SK-MEL-5 (cell line): ENCODE measurements at regions not wholly inside any gene's neighbourhood (a gene's known extent, or its start where the extent isn't known, plus 50 kb on each side); places are given as distances from the start of the nearest gene placed in this dataset.

Source experiments
- DNase-seq: peaks from one replicate; pipeline ENCODE4 v3.0.0-alpha.2; 2016; ENCODE audit warnings: low read depth, low spot score
- in situ Hi-C: cut with HindIII; loops from 2 replicates; pipeline ENCODE4 v1.10.0; 2016; ENCODE audit warnings: low sequenced_read_pairs, high pct_unique_total_duplicates, low pct_unique_long_range_greater_than_20kb

GRCh38 chr2:149738767-149739166 is 151.2 kb upstream of the MMADHC start:
- DNase-seq, result no peak
- in situ Hi-C loops, result no loop called here

- in situ Hi-C loops, result no loop called here
- no peak for DNase-seq
Measured at GRCh38 chr2:149737896-149738295, 150.3 kb upstream of the MMADHC start.

DNA sequence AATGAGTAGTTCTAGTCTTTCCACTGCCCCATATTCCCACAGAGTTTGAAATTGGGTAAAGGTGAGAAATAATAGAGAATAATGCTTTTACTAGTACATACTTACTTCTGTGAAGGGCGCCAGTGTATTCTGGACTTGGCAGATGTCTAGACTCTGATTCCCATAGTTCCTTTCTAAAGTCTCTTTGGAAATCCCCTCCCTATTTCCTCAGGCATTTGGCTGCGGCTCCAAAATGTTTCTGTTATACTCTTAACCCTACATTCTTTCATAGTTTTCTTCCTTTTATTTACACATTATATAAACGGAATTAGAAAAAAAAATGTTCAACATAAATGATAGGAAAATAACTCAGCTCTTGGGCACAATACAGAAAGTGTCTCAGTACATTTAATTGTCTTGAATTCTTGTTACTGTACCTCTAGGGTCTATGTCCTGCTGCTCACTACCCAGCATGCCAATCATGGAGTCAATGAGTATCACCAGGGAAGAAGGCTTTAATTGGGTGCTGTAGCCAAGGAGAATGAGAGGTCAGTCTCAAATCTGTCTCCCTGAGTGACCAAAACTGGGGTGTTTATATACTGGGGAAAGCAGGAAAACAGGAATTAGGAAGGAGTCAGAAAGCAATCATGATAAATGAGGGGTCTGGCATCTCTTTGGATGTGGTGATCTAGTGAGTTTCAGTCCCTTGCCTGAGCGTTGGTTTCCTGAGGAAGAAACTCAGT is 147.8 kb upstream of the MMADHC start:
- DNase-seq, result no peak

DNA sequence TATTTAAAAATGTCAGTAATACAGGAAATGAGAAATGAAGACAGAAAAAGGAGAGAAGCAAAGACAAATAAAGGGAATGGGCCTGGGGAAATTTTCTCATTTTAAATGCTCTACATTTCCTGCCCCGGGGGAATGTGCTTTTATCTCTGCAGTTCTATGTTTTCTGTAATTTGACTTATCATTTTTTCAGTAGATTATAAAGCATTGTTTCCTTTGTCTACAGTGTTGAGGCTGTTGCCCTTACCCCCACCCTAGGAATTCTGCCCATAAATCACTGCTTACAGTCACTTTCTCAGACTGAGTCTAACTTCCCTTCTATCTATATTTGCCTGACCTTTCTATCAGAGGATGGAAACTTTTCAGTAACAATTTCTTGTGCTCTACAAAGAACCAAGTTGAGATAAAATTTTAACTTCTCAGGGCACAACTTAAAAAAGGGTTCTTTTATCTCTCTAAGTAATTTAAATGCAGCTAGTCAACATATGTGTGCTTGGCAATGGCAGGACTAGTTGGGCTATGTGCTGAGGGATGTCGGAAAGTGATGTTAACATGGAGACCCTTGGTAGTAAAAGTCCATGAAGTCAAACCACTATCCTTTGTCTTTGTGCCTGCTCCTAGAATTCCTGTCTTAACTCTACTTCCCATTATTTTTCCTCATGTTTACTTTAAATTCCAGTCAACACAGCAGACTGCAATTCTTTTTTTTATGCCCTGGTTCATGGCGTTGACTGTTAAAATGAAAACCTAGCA is 146.5 kb upstream of the MMADHC start:
- in situ Hi-C loops, result no loop called here
- DNase-seq, result peak; percentile 10

More for the DNA sequence above, 147.8 kb upstream of the MMADHC start:
- in situ Hi-C loops, result no loop called here

- in situ Hi-C loops, result no loop called here
- DNase-seq, result no peak
Measured at GRCh38 chr2:149732730-149733290, 145.2 kb upstream of the MMADHC start.

GRCh38 chr2:149732001-149732685 is 144.6 kb upstream of the MMADHC start:
- peak; percentile 26 for DNase-seq
- in situ Hi-C loops, result no loop called here

DNA sequence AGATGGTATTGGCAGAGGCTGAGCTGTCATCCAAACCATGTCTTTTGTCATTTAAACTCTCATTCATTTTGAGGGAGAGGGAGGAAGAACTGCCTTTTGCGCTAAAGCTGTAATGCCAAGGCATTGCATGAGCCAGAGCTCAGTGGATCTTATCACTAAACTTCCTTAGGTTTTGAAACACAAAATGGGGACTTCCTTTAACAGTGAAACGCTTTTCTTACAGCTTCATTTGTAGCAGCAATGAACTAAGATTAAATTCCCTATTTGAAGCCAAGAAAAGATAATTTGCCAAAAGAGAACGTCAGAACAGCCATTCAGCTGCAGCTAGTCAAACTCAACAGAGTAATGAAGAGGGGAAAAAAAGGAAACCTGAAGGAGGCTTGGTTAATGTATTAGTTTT is 143.5 kb upstream of the MMADHC start:
- in situ Hi-C loops, result no loop called here

DNA sequence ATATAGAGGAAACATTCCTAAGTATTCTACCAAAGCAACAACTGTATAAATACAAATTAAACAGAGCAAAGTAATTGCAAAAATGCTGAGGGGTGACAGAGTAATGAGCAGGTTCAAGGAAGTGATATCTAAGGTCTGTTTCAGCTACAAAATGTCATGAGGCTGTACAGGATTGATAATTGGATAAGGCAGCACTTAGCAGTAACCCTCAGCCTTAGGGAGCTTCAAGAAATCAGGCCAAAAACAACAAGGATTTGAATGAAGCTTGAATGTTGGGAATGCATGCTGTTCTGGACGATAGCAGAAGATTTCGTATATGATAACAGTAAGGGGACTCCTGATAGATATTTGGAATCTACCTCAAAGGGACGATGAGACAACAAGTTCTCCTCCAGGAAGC is 142.0 kb upstream of the MMADHC start:
- DNase-seq, result no peak
- in situ Hi-C loops, result no loop called here

More for the DNA sequence above, 143.5 kb upstream of the MMADHC start:
- no peak for DNase-seq

DNA sequence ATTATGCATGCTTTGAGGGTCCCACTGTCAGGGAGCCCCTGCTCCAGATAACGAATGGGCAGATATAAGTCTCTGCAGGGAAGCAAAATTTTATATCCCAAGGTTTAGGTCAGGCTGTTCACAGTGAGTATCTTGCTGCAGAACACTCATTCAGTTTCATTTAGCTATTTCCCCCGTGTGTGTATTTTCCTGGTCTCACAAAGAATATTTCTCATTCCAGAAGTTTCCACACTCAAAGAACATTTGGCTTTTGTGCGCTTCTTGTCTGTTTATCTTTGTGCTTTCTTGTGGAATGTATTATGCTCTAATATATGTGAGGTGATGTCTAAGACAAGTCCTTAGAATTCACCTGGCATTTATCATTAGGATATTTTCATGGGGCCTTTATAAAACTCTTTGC is 140.4 kb upstream of the MMADHC start:
- in situ Hi-C loops, result no loop called here
- no peak for DNase-seq

- no peak for DNase-seq
- in situ Hi-C loops, result no loop called here
Measured at GRCh38 chr2:149725234-149725633, 137.7 kb upstream of the MMADHC start.

DNA sequence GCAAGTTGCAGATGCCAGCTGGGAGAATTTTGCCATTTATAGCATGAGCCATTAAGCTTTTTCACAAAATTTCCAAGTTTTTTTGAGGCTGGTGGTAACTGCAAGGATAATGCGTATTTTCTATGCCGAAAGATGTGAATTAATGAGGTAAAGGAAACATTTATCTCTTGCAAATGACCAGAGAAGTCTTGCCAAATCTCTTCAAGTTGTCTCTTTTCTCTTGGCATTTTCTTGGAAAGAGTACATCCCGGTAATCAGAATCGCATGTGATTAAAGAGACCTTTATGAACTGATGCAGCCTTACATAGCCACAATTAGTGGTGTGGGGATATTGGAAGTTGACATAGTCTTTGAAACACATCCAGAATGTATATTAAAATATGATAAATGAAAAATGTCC is 136.5 kb upstream of the MMADHC start:
- in situ Hi-C loops, result loop anchor here (25.0 kb wide), 1 partner anchor 112 kb away; no protein-coding TSS in a partner anchor
- DNase-seq, result no peak

GRCh38 chr2:149720615-149721014 is 133.0 kb upstream of the MMADHC start:
- no peak for DNase-seq
- in situ Hi-C loops, result loop anchor here (25.0 kb wide), 1 partner anchor 108 kb away; no protein-coding TSS in a partner anchor

GRCh38 chr2:149719695-149720094 is 132.1 kb upstream of the MMADHC start:
- in situ Hi-C loops, result loop anchor here (25.0 kb wide), 1 partner anchor 107 kb away; no protein-coding TSS in a partner anchor
- DNase-seq, result peak; percentile 9

- in situ Hi-C loops, result loop anchor here (25.0 kb wide), 1 partner anchor 104 kb away; no protein-coding TSS in a partner anchor
- DNase-seq, result no peak
Measured at GRCh38 chr2:149716687-149717086, 129.1 kb upstream of the MMADHC start.

- in situ Hi-C loops, result loop anchor here (25.0 kb wide), 1 partner anchor 104 kb away; no protein-coding TSS in a partner anchor
- DNase-seq, result no peak
Measured at GRCh38 chr2:149715894-149716293, 128.3 kb upstream of the MMADHC start.

GRCh38 chr2:149715005-149715592 is 127.5 kb upstream of the MMADHC start:
- in situ Hi-C loops, result loop anchor here (25.0 kb wide), 1 partner anchor 103 kb away; no protein-coding TSS in a partner anchor
- peak; percentile 70 for DNase-seq

DNA sequence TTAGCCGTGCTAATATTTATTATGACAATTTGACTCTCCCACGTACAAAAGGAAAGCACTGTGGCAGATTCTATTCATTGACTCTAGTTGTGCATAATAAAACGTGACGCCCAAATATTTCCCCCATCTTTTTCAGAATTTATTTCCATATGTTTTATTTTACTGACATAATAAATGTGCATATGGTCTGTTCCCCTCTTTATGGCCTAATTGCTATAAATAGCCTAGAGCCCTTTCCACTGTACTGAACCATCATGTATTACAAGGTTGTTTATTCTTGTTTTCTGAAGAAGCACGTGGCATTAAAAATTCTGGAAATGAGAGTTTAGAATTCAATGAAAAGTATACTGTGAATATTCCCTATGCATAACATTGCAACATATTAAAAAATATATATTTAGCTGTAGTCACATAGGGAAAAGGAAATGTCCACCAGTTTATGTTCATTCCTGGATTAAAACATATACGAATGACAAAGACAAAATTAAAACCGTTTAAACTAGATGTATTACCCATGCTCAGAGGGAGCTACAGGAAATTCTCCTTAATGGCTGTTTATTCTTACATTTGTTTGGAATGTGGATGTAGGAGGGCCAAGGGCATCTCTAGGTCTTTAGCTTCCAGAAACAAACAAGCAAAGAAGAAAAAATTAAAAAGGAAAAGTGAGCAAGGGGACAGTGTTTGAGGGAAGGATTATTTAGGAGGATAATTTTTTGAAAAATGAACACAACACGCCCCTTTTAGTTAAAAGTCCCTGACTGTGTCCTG is 122.1 kb upstream of the MMADHC start:
- DNase-seq, result no peak
- in situ Hi-C loops, result loop anchor here (25.0 kb wide), 1 partner anchor 97 kb away; no protein-coding TSS in a partner anchor
